Caco-2 (cell line): ENCODE measurements at regions not wholly inside any gene's neighbourhood (a gene's known extent, or its start where the extent isn't known, plus 50 kb on each side); places are given as distances from the start of the nearest gene placed in this dataset.

ENCODE experiments used
- BruUV-seq: library from RNA; stranded (reverse); fragments of 400-500 nt; replicated peaks from 2 replicates; lab custom pipeline; 2021; lab: Mats Ljungman, UMichigan
- CTCF ChIA-PET: fragments of 300-600 bp; sonication (Branson Sonifier 250); formaldehyde crosslinking; loops from one replicate; lab custom pipeline; 2022; ENCODE audit warnings: antibody characterized with exemption; lab: Charles Lee
- POLR2A ChIA-PET: fragments of 300-600 bp; sonication (Branson Sonifier 250); formaldehyde crosslinking; loops from one replicate; lab custom pipeline; 2022; ENCODE audit warnings: antibody characterized with exemption; lab: Charles Lee
- DNase-seq, 2 experiments: peaks; one replicate each; pipeline versions ENCODE4 v3.0.0 to v3.0.0-alpha.2; 2020 to 2022
- H3K27me3 ChIP-seq: replicated peaks from 2 replicates; pipeline ENCODE4 v1.6.0; 2011; ENCODE audit warnings: low read length; ENCODE audit not compliant: control insufficient read depth, insufficient read depth
- H3K36me3 ChIP-seq: 2 replicates; pipeline ENCODE4 v1.5.1; 2011; ENCODE audit warnings: low read length; ENCODE audit not compliant: control insufficient read depth, insufficient read depth
- H3K4me1 ChIP-seq: fragments of 250-450 bp; sonication (Bioruptor Pico); 2 replicates; pipeline ENCODE4 v1.5.1; 2020; ENCODE audit warnings: mild to moderate bottlenecking
- H3K4me3 ChIP-seq: 2 replicates; pipeline ENCODE4 v1.5.1; 2011; ENCODE audit warnings: low read depth, mild to moderate bottlenecking, control low read depth, low read length
- H3K9me3 ChIP-seq: fragments of 250-450 bp; sonication (Bioruptor Pico); 2 replicates; pipeline ENCODE4 v1.5.1; 2020; ENCODE audit warnings: mild to moderate bottlenecking, moderate library complexity
- H3K27ac Mint-ChIP-seq: one replicate; pipeline ENCODE4 v1.8.0; 2022; ENCODE audit warnings: mixed read lengths; ENCODE audit not compliant: unreplicated experiment
- H3K27me3 Mint-ChIP-seq: one replicate; pipeline ENCODE4 v1.8.0; 2022; ENCODE audit warnings: mixed read lengths; ENCODE audit not compliant: insufficient read depth, unreplicated experiment
- H3K36me3 Mint-ChIP-seq: one replicate; pipeline ENCODE4 v1.8.0; 2022; ENCODE audit warnings: mild to moderate bottlenecking, mixed read lengths; ENCODE audit not compliant: insufficient read depth, unreplicated experiment
- H3K4me1 Mint-ChIP-seq: one replicate; pipeline ENCODE4 v1.8.0; 2022; ENCODE audit warnings: low read depth, mixed read lengths; ENCODE audit not compliant: unreplicated experiment
- H3K4me3 Mint-ChIP-seq: one replicate; pipeline ENCODE4 v1.8.0; 2022; ENCODE audit warnings: mild to moderate bottlenecking, moderate library complexity, mixed read lengths; ENCODE audit not compliant: unreplicated experiment
- H3K9me3 Mint-ChIP-seq: one replicate; pipeline ENCODE4 v1.8.0; 2022; ENCODE audit warnings: mixed read lengths; ENCODE audit not compliant: unreplicated experiment
- CTCF ChIP-seq, 2 experiments: fragments of 200-600 bp in 1 of 2; IDR thresholded peaks; 1 replicate in 1 of 2; 2 replicates in 1 of 2; pipeline versions ENCODE4 v1.5.1 to v1.8.0; 2011 to 2022; ENCODE audit warnings: antibody characterized with exemption in 1 of 2, control low read depth in 1 of 2, inconsistent platforms in 1 of 2, low read depth in 1 of 2, low read length in 1 of 2, mild to moderate bottlenecking in 1 of 2, moderate library complexity in 1 of 2; ENCODE audit not compliant: insufficient read depth in 1 of 2, severe bottlenecking in 1 of 2, unreplicated experiment in 1 of 2
- intact Hi-C: fragments of 100-400 bp; cut with micrococcal nuclease; formaldehyde crosslinking; loops from one replicate; pipeline ENCODE4 v1.10.0; 2022; ENCODE audit not compliant: unreplicated experiment

- H3K36me3 ChIP-seq = no peaks in the 10 kb centered on the region
- no peaks in the 10 kb centered on the region for H3K4me1 Mint-ChIP-seq
- ChIA-PET POLR2A (no interaction called here), CTCF (no interaction called here)
- no peaks in the 10 kb centered on the region for H3K27me3 Mint-ChIP-seq
- no peaks in the 10 kb centered on the region for H3K36me3 Mint-ChIP-seq
- H3K27ac Mint-ChIP-seq = no peak overlapping the region
- no peaks in the 10 kb centered on the region for H3K9me3 ChIP-seq
- no peak overlapping the region for H3K4me3 Mint-ChIP-seq
- no TSS peak for BruUV-seq
- intact Hi-C loops = no loop called here
- DNase-seq = no peak
- no peaks in the 10 kb centered on the region for H3K27me3 ChIP-seq
- H3K4me1 ChIP-seq = no peaks in the 10 kb centered on the region
- TF ChIP-seq CTCF (IDR thresholded peaks at IDR 0.05; ENCODE audit: insufficient read depth in 1 of 2, low read depth in 1 of 2, low read length in 1 of 2, severe bottlenecking in 1 of 2, unreplicated experiment in 1 of 2) = no peak
- no peak overlapping the region for H3K4me3 ChIP-seq
- H3K9me3 Mint-ChIP-seq = peaks cover 13% of the 10 kb centered on the region
Measured at GRCh38 chrX:150037041-150037440, 98.8 kb upstream of the EOLA2 start.

GRCh38 chrX:150038315-150038714, 100.0 kb upstream of the EOLA2 start:
- Mint-ChIP-seq H3K27me3 (no peaks in the 10 kb centered on the region), H3K4me3 (no peak overlapping the region), H3K27ac (no peak overlapping the region), H3K4me1 (no peaks in the 10 kb centered on the region), H3K36me3 (no peaks in the 10 kb centered on the region), H3K9me3 (peaks cover 13% of the 10 kb centered on the region)
- no peaks in the 10 kb centered on the region for H3K36me3 ChIP-seq
- DNase-seq = no peak
- H3K4me3 ChIP-seq = no peak overlapping the region
- ChIA-PET CTCF (no interaction called here), POLR2A (no interaction called here)
- no peaks in the 10 kb centered on the region for H3K4me1 ChIP-seq
- H3K27me3 ChIP-seq = no peaks in the 10 kb centered on the region
- no TSS peak for BruUV-seq
- no peak for TF ChIP-seq CTCF (IDR thresholded peaks at IDR 0.05; ENCODE audit: insufficient read depth in 1 of 2, low read depth in 1 of 2, low read length in 1 of 2, severe bottlenecking in 1 of 2, unreplicated experiment in 1 of 2)
- intact Hi-C loops = no loop called here
- no peaks in the 10 kb centered on the region for H3K9me3 ChIP-seq

- CTCF ChIA-PET = no interaction called here
- H3K36me3 Mint-ChIP-seq = no peaks in the 10 kb centered on the region
- Histone ChIP-seq H3K4me3 (no peak overlapping the region), H3K36me3 (no peaks in the 10 kb centered on the region), H3K27me3 (no peaks in the 10 kb centered on the region), H3K4me1 (no peaks in the 10 kb centered on the region), H3K9me3 (no peaks in the 10 kb centered on the region)
- H3K9me3 Mint-ChIP-seq = peaks cover 12% of the 10 kb centered on the region
- POLR2A ChIA-PET = no interaction called here
- H3K27ac Mint-ChIP-seq = no peak overlapping the region
- intact Hi-C loops = no loop called here
- no peak for DNase-seq
- no peaks in the 10 kb centered on the region for H3K4me1 Mint-ChIP-seq
- H3K4me3 Mint-ChIP-seq = no peak overlapping the region
- no peaks in the 10 kb centered on the region for H3K27me3 Mint-ChIP-seq
- no TSS peak for BruUV-seq
- no peak for TF ChIP-seq CTCF (IDR thresholded peaks at IDR 0.05; ENCODE audit: insufficient read depth in 1 of 2, low read depth in 1 of 2, low read length in 1 of 2, severe bottlenecking in 1 of 2, unreplicated experiment in 1 of 2)
Measured at GRCh38 chrX:150038986-150039599, 100.8 kb upstream of the EOLA2 start.
